AG09309 (cell line): ENCODE measurements at regions not wholly inside any gene's neighbourhood (a gene's known extent, or its start where the extent isn't known, plus 50 kb on each side); places are given as distances from the start of the nearest gene placed in this dataset.

ENCODE experiments used
- DNase-seq: peaks from one replicate; pipeline ENCODE4 v3.0.0-alpha.2; 2010; ENCODE audit warnings: low read depth
- H3K4me3 ChIP-seq: 2 replicates; pipeline ENCODE4 v1.5.1; 2011; ENCODE audit warnings: mild to moderate bottlenecking, low read depth, low read length, moderate library complexity; ENCODE audit not compliant: control insufficient read depth
- CTCF ChIP-seq: IDR thresholded peaks from 2 replicates; pipeline ENCODE4 v1.5.1; 2011; ENCODE audit warnings: mild to moderate bottlenecking, low read depth, low read length, inconsistent platforms; ENCODE audit not compliant: insufficient read depth, control insufficient read depth; ENCODE audit errors: missing control alignments

GRCh38 chr2:16336916-16337315 lies 328.7 kb downstream of the CYRIA start:
- no peak for TF ChIP-seq CTCF
- H3K4me3 ChIP-seq: no peak overlapping the region

GRCh38 chr2:16336491-16336890 lies 329.1 kb downstream of the CYRIA start:
- no peak for TF ChIP-seq CTCF

More at GRCh38 chr2:16336916-16337315, 328.7 kb downstream of the CYRIA start:
- no peak for DNase-seq

GRCh38 chr2:16335947-16336346 lies 329.7 kb downstream of the CYRIA start:
- no peak for TF ChIP-seq CTCF
- no peak for DNase-seq
- H3K4me3 ChIP-seq: no peak overlapping the region

More at GRCh38 chr2:16336491-16336890, 329.1 kb downstream of the CYRIA start:
- H3K4me3 ChIP-seq: no peak overlapping the region
- DNase-seq: no peak

GRCh38 chr2:16335604-16335930 lies 330.1 kb downstream of the CYRIA start:
- TF ChIP-seq CTCF: no peak
- no peak overlapping the region for H3K4me3 ChIP-seq
- no peak for DNase-seq

GRCh38 chr2:16334886-16335603 lies 330.6 kb downstream of the CYRIA start:
- no peak overlapping the region for H3K4me3 ChIP-seq
- TF ChIP-seq CTCF: no peak
- DNase-seq: no peak

GRCh38 chr2:16334366-16334765 lies 331.3 kb downstream of the CYRIA start:
- no peak for DNase-seq
- no peak for TF ChIP-seq CTCF
- H3K4me3 ChIP-seq: no peak overlapping the region
